Endothelial cell of umbilical vein (primary cell): ENCODE measurements at regions not wholly inside any gene's neighbourhood (a gene's known extent, or its start where the extent isn't known, plus 50 kb on each side); places are given as distances from the start of the nearest gene placed in this dataset.

Experiments
- CTCF ChIP-seq, 2 donors: IDR thresholded peaks; 1 replicate in 1 of 2; 2 replicates in 1 of 2; pipeline ENCODE4 v1.5.1; 2011; ENCODE audit warnings: low read length in 2 of 2, mild to moderate bottlenecking in 2 of 2, moderate library complexity in 2 of 2, control low read depth in 1 of 2, inconsistent platforms in 1 of 2, low read depth in 1 of 2; ENCODE audit not compliant: insufficient read depth in 1 of 2; ENCODE audit errors: extremely low read depth in 1 of 2
- EZH2 ChIP-seq: IDR thresholded peaks from 2 replicates; pipeline ENCODE4 v1.6.1; 2012; ENCODE audit warnings: borderline replicate concordance, low read depth, mild to moderate bottlenecking, moderate library complexity, low read length, inconsistent platforms; ENCODE audit not compliant: severe bottlenecking
- JUN ChIP-seq: IDR thresholded peaks from 2 replicates; pipeline ENCODE4 v1.6.1; 2011; ENCODE audit warnings: borderline replicate concordance, low read depth; ENCODE audit not compliant: insufficient read length, insufficient read depth
- MYC ChIP-seq: IDR thresholded peaks from one replicate; pipeline ENCODE4 v1.6.1; 2011; ENCODE audit warnings: mild to moderate bottlenecking, low read depth, low read length
- POLR2A ChIP-seq: IDR thresholded peaks from 2 replicates; pipeline ENCODE4 v1.6.1; 2012; ENCODE audit warnings: low read depth, mild to moderate bottlenecking, control low read depth, low read length
- POLR2AphosphoS5 ChIP-seq: IDR thresholded peaks from 2 replicates; pipeline ENCODE4 v1.6.1; 2012; ENCODE audit warnings: low read depth, mild to moderate bottlenecking, control low read depth, low read length, moderate library complexity; ENCODE audit not compliant: insufficient read depth

- TF ChIP-seq MYC (no peak), EZH2 (no peak), POLR2AphosphoS5 (no peak), CTCF (IDR thresholded peaks at IDR 0.05; ENCODE audit: extremely low read depth in 1 of 2, insufficient read depth in 1 of 2, low read depth in 1 of 2, low read length in 2 of 2) (no peak), JUN (no peak), POLR2A (no peak)
Observed at GRCh38 chr11:70739811-70740487, 341.6 kb downstream of the CTTN start.
